Choroid plexus epithelial cell (primary cell): ENCODE measurements at regions not wholly inside any gene's neighbourhood (a gene's known extent, or its start where the extent isn't known, plus 50 kb on each side); places are given as distances from the start of the nearest gene placed in this dataset.
A peak's percentile ranks its signal among the peaks of the same experiment; 100 is the strongest.
"Not testable (repeated sequence)": the region's sequence is repeated elsewhere in the genome, so short reads cannot be mapped to it uniquely, and the experiment has no call there.

ENCODE experiments used
- DNase-seq: peaks from one replicate; pipeline ENCODE4 v3.0.0-alpha.2; 2010; ENCODE audit warnings: low read depth
- H3K4me3 ChIP-seq: 2 replicates; pipeline ENCODE4 v1.5.1; 2011; ENCODE audit warnings: low read depth, mild to moderate bottlenecking, control low read depth, low read length, moderate library complexity
- CTCF ChIP-seq: conservative IDR thresholded peaks from 2 replicates; pipeline ENCODE4 v1.5.1; 2011; ENCODE audit warnings: low read depth, mild to moderate bottlenecking, control low read depth, inconsistent platforms, low read length, moderate library complexity

- DNase-seq, result no peak
- no peak overlapping the region for H3K4me3 ChIP-seq
- no peak for TF ChIP-seq CTCF
Measured at GRCh38 chr7:19352305-19352695, 207.1 kb upstream of the FERD3L start.

- DNase-seq, result no peak
- no peak overlapping the region for H3K4me3 ChIP-seq
- TF ChIP-seq CTCF, result no peak
Measured at GRCh38 chr7:19351341-19352304, 206.4 kb upstream of the FERD3L start.

- no peak for TF ChIP-seq CTCF
- no peak for DNase-seq
- no peak overlapping the region for H3K4me3 ChIP-seq
Measured at GRCh38 chr7:19339512-19339911, 194.3 kb upstream of the FERD3L start.

- DNase-seq, H3K4me3 ChIP-seq: not testable (repeated sequence)
Measured at GRCh38 chr7:19338512-19338911, 193.3 kb upstream of the FERD3L start.

- no peak for TF ChIP-seq CTCF
- no peak overlapping the region for H3K4me3 ChIP-seq
- peak; percentile 22 for DNase-seq
Measured at GRCh38 chr7:19336836-19337383, 191.7 kb upstream of the FERD3L start.

GRCh38 chr7:19333706-19334105, 188.5 kb upstream of the FERD3L start:
- no peak for DNase-seq
- no peak for TF ChIP-seq CTCF
- no peak overlapping the region for H3K4me3 ChIP-seq

GRCh38 chr7:19327018-19327417, 181.8 kb upstream of the FERD3L start:
- H3K4me3 ChIP-seq, result no peak overlapping the region
- peak; percentile 81 for DNase-seq
- TF ChIP-seq CTCF, result no peak
